ENCODE measurements at regions not wholly inside any gene's neighbourhood (a gene's known extent, or its start where the extent isn't known, plus 50 kb on each side); places are given as distances from the start of the nearest gene placed in this dataset.
A peak's percentile ranks its signal among the peaks of the same experiment; 100 is the strongest.

DNA sequence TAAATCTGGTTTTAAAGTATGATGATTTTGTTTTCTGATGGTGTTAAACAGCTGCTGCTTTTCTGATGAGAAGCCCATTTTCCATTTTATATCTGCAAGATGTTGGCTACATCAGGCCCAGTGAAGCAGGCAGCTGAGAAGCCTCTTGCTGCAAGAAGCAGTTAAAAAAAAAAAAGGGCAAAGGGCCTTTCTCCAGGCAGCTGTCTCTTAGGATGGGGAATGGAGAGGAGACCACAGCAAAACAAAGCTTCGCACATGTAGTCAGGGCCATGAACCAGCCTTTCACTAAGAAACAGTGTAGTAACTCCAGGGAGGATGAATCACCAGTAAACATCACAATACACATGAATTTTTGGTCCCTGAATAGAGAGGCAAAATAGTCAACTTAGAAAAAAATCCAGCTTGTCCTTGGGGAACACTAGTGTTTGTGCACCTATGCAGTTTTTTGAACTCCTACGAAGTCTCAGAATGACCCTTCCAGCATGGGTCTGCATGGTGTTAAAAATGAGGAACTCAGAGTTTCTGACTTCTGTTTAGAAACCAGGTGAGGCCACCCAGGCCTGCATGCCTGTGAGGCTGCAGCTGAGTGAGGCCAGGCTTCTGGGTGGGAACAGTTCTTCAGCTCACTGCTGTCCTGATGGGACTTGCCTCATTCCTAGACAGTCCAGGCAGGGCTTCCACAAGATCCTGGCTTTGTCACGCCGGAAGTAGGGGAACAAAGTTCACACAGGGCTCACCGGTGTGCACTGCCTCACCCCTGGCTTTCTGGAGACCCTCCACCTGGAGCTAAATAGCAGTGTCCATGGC, 518.7 kb downstream of the MCTP2 start:
- peak; percentile 11 for DNase-seq (ENCODE audit: low spot score)

DNA sequence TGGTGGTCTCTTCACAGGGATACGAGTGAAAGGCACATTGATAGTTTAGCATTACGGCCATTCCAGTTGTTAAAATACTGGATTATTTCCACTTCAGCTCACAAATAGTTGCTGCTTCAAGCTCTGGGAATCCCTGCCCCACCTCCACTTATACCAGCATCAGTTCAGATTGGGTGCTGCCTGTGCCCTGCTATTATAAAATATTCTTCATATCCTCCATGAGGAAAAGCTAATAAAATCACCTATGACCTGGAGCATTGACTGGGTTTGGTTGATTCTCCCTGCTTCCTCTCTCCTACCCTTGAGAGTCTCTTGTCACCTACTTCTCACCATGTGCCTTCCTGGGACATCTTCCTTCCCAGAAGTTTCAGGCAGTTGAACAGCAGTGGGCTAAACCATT, 529.0 kb downstream of the MCTP2 start:
- no peak for DNase-seq (ENCODE audit: low spot score)

DNA sequence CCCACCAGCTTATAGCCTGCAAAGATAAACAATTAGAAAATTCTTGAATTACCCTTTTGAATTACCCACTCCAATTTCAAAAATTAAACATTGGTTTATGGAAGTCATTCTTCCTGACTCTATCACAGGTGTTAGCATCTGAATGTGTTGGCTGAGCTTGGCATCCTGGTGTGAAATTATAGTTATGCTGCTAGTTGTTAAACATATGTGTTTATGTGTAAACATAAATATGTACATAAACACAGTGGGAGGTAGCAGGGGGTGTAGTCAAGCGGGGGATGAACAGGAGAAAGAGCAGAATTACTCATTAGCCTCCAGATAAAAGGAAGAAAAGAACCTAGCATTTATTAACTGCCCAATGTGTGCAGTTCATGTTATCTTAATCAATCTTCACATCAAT, 530.2 kb downstream of the MCTP2 start:
- DNase-seq (ENCODE audit: low spot score): no peak

DNA sequence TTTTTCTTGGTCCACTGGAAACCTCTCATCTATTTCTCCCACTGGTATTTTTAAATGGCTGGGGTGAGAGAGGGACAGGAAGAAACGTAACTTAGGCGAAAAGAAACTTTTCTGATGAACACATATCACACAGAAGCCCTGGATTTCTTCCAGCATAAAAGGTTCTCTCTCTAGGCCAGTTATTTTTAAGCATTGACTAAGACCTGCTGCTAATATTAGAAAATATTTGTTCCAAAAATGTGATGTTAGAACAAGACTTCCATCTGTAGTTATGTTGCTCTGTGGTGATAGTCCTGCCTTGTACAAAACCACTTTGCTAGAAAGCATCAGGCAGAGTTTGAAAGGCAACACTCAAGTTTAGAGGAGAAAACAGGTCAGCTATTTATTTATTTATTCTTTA, 537.7 kb downstream of the MCTP2 start:
- DNase-seq (ENCODE audit: low spot score): no peak

DNA sequence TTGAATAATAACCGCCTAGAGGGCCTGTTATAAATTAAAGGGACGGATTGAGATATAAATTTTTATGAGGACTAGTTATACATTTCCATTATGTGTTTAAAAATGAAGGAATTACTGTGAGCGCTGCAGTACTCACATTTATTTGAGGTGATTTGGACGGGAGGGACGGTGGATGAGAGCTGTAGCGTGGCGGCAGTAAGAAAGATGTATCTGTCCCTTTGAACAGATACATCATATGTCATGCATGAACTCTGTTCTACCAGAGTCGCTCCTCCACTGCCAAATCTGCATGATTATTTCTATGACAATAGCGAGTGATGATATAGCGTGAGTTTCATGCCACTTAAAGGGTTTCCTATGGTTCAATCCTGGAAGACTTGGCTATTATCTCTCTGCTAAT, 538.8 kb downstream of the MCTP2 start:
- DNase-seq (ENCODE audit: low spot score): no peak

DNA sequence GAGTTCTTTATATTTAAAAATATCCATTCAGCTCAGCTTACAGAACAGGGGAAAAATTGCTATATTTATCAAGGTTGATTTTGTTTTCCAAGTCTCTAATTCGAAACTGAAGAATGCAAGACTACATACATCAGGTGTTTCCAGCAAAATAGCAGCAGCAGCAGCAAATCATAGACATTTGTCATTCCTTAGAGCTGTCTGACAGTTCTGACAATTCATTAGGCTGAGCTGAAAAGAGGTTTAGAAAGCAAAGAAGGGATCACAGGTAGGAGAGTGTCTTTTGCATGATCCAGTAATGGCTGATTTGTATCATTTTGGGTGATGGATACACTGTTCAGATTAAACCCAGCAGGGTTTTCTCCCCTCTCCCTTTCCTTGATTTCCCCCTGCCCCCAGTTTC, 545.7 kb downstream of the MCTP2 start:
- no peak for DNase-seq (ENCODE audit: low spot score)

DNA sequence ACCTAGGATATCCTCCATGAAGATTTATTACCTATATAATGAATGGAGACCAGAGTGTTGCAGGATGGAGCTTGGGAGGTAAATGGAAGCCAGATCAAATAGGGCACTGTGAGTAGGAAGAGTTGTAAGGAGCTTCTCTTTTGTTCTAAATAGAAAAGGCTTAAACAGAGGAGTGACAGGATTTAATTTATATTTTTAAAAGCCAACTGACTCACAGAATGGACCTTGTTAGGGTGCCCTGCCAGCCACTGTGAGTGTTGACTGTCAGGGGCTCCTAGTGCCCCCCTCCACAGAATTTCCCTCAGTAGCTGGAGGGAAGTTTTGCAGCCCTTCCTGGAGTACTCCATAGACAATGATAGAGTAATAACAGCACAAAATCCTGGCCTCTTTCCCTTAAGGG, 547.5 kb downstream of the MCTP2 start:
- no peak for DNase-seq (ENCODE audit: low spot score)

DNA sequence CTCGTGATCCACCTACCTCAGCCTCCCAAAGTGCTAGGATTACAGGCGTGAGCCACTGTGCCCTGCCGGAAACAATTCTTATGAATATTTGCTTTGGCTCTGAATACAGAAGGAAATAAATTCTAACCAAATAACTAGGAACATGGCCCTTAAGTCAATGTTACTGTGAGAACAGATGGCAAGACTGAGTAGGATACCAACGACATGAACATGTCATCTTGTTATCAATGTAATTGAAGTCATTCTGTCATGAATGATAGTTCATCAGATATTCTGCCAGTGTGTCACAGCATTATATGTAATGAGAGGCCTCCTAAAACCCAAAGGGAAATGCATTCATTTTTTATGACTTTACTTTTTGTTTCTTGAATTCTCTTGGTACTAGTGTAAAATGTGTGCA, 548.8 kb downstream of the MCTP2 start:
- no peak for DNase-seq (ENCODE audit: low spot score)

DNA sequence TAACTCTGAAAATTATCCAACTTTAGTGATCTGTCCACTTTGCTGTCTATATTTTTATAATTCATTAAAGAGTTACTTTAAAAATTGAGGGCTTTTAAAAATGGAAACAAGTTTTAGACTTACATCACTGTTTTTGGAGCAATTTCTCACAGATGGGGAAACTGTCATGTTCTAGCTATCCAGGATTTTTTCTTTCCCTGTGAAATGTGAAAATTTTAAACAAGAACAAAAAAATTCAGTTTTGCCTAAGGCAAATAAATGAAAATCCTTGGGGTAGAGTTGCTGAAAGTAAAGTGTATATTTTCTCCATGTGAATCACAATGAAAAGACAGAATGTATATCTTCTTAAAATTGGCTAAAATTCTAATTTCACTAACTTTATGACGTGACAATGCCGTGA, 553.7 kb downstream of the MCTP2 start:
- DNase-seq (ENCODE audit: low spot score): no peak

DNA sequence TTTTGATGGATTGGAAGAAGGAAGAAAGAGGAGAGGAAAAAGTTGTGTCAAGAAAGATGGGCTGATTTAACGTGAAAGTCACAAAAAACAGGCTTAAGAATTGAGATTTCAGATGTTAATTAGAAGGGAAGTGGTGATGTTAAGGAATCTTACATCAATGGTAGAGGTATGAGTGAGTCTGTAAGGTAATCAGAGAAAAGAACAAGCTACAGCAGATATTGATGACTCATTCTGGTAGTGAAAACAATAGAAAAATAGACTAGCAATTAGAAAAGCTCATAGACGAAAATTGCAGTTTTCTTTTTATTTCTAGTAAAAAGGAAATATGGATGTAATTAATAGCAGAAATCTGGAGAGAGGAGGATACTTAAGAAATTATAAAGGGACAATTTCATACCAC, 559.6 kb downstream of the MCTP2 start:
- DNase-seq (ENCODE audit: low spot score): no peak

DNA sequence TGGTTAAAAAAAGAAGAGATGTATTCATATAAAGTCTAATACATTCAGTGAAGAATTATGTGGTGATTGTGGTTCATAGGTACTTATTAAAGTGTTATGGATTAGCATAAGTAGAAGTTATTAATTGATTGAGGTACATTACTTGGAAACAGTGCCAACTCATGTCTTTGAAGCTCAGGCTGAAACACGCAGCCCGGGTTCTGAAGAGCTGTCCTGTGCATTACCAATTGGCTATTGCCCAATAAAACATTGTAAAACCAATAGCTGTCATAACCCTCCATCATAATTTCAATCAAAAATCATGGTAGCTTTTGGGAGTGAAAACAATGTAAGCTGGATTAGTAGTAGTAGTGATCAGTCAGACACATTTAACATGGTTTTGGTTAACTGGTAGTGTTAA, 560.1 kb downstream of the MCTP2 start:
- DNase-seq (ENCODE audit: low spot score): no peak

DNA sequence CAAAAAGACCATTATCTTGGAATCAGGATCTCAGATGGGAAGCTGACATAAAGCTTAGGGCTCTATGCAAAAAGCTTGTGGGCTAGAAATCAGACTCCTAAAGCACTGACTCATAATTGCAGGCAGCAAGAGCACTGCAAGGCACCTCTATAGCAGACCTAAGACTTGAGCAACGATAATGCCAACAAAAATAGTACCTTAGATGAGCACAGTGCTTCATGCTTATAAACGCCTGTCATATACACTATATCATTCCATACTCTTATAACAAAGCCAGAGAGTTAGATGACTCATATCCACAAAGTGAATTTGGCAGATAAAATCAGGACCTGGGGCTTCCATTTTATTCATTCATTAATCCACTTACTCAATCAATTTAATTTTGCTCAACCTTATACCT, 560.8 kb downstream of the MCTP2 start:
- no peak for DNase-seq (ENCODE audit: low spot score)

DNA sequence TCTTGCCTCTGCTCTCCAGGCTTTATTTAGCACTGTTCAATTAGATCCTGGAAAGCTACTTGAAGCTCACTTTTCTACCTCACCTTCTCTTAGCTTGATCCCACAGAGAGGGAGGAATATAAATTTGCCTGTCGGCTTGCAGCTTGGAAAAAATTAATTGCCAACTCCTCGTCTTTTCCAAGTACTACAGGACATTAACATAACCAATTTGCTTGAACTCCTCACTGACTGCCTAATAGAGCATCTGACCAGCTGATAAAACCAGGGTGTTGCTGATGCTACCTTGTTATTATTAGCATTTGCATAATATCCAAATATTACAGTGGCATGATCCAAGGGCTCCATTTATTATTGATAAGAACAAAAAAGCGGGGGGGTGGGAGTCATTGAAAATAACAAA, 561.8 kb downstream of the MCTP2 start:
- no peak for DNase-seq (ENCODE audit: low spot score)

DNA sequence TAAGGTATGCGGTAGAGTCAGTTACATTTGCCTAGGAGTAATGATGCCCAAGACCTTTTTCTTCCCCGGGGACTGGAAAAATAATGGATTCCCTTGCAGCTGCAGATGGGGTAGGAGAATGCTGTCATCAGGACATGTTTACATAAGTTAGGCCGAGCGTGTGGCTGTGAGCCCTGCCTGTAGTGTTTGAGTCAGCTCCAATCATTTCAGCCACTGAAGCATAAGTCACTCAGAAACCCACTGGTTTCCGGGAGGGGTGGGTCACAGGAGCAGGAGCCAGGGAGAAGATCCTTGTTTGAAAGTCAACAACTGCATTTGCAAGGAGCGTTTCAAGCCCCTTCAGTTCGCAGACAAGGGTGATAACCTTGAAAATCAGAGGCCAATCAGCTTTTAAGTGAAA, 562.3 kb downstream of the MCTP2 start:
- DNase-seq (ENCODE audit: low spot score): no peak

DNA sequence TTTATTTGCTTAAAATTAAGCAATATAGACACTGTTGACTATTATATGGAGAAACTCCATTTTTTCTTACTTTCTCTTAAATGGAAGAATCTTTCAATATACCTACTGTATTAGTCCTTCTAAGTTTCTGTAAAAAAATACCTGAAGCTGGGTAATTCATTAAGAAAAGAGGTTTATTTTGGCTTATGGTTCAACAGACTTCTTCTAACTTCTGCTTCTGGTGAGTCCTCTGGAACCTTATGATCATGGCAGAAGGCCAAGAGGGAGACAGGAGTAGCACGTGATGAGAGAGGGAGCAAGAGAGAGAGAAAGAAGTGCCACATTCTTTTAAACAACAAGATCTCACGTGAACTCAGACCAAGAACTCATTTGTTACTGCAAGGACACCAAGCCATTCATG, 573.3 kb downstream of the MCTP2 start:
- DNase-seq (ENCODE audit: low spot score): no peak

DNA sequence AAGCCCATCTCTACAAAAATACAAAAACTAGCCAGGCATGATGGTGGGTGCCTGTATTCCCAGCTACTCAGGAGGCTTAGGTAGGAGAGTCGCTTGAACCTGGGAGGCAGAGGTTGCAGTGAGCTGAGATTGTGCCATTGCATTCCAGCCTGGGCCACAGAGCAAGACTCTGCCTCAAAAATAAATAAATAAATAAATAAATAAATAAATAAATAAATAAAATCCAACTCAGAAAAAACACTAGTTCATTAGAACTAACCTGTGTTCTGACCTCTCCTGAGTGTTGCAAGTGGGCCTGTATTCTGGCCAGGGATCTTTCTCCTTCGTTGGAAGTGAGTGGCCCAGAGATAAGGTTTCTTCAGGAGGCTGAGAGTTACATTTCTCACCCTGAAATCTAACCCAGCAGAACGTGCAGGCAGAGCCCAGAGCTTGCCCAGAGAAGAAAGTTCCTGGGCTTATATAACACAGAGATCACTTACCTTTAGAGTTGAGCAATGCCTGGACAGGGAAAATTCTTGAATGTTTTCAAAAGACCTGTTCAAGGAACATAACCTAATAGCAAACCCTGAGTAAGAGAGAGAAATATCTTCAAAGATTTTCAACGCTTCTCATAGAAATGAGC, 583.9 kb downstream of the MCTP2 start:
- DNase-seq (ENCODE audit: low spot score): no peak

DNA sequence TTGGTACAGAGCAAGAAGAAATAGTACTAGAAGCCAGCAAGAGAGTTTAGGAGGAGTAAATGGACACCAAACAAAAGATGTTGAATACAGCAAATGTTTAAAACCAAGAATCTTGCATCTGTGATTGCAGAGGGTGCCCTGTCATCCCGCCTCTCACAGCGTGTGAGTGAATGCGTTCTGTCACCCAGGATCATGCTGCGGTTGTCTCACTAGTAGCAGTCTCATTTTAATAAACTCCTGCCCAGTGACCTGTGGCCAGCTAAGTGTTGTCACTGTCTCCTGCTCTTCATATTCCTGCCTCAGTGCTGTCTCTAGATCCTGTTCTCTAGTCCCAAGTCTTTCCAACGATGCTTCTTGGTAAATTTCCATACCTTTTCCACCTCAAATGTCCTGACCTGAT, 584.6 kb downstream of the MCTP2 start:
- no peak for DNase-seq (ENCODE audit: low spot score)

DNA sequence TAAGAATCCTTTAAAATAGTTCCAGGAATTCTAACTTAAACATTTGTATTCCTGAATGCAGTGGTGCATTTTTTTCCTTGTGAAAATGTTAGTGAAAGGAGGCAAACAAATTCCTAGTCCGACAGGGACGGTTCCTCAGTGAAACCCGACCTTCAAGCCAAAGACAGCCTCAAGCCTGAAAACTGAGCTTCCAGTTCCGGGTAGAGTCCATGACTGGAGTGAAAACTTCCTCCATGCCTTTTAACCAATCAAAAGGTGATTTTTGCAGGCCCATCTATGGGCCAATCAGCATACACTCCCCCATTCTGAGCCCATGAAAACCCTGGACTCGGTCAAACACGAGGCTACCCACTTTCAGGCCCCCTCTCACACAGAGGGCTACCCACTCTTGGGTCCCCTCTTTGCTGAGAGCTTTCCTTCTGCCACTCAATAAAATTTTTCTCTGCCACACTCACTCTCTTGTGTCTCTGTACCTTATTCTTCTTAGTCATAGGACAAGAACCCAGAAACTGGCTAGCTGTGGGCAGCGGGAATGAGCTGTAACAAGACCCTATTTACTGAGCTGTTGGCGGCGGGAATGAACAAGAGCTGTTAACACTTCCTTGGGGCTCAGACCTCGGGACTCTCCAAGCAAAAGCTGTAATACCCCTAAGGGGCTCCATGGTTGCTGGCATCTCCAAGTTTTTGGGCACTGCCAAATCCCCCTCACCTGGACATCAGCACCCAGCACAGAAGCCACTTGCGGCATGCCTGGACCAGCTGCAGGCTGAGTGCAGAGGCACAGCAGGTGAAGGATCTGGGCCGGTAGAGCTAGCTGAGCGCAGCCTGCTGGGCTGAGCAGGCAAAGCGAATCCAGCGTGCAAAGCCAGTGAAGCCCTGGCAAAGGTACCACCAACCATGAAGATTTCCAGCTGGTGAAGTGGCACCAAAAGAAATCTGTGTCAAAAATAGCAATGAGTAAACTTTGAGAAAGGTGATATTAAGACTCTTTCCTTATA, 598.8 kb downstream of the MCTP2 start:
- DNase-seq (ENCODE audit: low spot score): no peak

DNA sequence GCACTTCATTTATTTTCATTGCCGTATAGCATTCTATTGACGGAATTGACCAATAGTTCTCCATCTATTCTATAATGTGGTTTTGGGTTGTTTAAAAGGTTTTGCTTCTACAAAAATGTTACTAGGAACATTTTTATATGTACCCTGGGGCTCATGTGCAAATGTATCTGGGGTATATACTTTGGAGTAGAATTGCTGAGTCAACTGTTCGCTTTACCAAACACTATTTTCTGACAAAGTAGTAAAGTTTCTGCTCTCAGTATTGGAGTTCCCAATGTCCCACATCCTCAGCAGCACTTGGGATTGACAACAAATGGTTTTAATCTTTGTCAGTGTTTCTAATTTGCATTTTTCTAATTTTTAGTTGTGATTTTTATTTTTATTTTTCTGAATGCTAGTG, 602.6 kb downstream of the MCTP2 start:
- DNase-seq (ENCODE audit: low spot score): no peak

DNA sequence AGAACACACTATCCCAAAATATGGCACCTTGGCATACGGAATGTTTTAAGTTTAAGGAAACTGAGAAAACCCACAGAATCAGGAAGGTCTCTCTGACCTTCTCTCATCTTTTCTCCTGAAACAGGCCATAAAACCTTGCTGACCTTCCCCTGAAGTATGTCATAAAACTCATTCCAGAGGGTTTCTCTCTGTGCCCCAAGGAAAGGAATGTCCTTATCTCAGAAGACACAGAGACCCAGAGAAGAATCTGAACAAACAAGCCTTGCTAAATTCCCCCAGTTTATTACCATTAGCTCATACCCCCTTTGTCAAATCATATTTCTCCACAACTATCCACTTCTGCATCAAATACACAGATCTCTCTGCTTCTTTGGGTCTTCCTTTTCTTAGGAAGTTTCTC, 603.1 kb downstream of the MCTP2 start:
- DNase-seq (ENCODE audit: low spot score): no peak

DNA sequence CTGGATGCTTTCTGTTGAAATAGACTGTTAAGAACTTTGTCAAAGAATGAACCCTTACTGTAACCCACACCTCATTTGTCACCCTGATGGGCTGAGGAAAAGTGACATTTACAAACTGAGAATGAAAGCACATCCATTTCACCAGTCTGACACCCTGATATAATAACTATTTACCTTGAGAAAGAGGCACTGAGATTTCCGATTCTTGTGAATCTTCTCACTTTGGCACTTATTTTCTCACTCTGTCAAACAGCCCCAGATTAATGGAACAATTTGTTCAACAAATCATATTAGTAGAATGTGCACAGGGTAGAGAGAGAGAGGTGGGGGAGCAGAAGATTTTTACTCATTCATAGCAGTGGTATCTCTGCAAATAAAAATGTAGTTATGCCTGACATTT, 606.9 kb downstream of the MCTP2 start:
- DNase-seq (ENCODE audit: low spot score): no peak

DNA sequence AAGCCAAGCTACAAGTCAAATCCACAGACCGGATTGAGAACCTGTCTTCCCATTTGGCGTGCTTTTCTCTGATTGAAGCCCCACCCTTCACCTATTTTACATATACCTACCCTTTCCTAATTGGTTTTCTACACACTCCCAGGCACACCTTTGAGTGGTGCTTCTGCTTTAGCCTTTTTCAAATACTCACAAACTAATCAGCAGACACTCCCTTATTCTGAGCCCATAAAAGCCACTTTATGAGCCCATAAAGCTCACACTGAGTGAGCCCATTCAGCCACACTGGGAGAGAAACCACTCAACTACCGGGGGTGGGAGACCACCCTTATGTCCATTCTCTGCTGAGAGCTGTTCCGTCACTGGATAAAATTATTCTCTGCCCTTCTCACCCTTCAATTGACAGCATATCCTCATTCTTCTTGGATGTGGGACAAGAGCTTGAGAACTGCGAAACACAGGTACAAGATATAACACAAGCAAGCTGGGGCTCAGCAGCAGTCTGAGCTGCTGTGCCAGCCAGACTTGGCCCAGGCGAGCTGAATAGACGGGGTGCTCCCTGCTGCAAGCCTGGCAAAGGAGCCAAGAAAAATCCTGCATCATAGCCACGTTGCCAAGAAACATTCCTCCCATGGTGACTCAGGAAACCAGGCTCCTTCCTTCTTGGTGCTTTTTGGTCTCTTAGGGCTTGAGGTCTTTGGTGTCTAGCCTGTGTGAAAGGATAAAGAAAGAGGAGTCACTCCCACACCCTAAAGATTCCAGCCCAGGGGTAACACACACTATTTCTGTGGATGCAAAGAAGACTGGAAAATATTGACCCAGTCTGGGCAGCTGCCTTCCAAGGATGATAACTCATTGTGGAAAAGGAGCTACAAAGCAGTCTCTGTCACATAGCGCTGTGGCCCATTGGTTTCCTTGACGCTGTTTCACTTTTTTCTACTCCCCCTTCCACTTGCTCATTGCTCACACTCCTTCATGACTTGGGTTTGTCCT, 609.7 kb downstream of the MCTP2 start:
- DNase-seq (ENCODE audit: low spot score): no peak

Data from germinal center (tissue), 1 donor.